Esophagus squamous epithelium (tissue), 5 donors: ENCODE measurements at regions not wholly inside any gene's neighbourhood (a gene's known extent, or its start where the extent isn't known, plus 50 kb on each side); places are given as distances from the start of the nearest gene placed in this dataset.

Source experiments
- DNase-seq: peaks from one replicate; lab custom pipeline; 2025; lab: John Stamatoyannopoulos, UW
- H3K27ac ChIP-seq, 4 donors: fragments of 200-600 bp; sonication (generic); one replicate each; pipeline ENCODE4 v1.5.1; 2016 to 2019; ENCODE audit warnings: mild to moderate bottlenecking in 1 of 4
- H3K27me3 ChIP-seq, 4 donors: fragments of 200-600 bp; sonication (generic); 1 replicate in 3 of 4; 2 replicates in 1 of 4; pipeline versions ENCODE4 v1.5.1 to v1.6.0; 2017 to 2021; ENCODE audit warnings: antibody characterized with exemption in 1 of 4
- H3K36me3 ChIP-seq, 3 donors: fragments of 200-600 bp; sonication (generic); one replicate each; pipeline ENCODE4 v1.5.1; 2016 to 2019
- H3K4me1 ChIP-seq, 3 donors: fragments of 200-600 bp; sonication (generic); one replicate each; pipeline ENCODE4 v1.5.1; 2017 to 2019
- H3K4me3 ChIP-seq, 4 donors: fragments of 200-600 bp; sonication (generic); 1 replicate in 3 of 4; 2 replicates in 1 of 4; pipeline ENCODE4 v1.5.1; 2016 to 2019; ENCODE audit warnings: mild to moderate bottlenecking in 2 of 4, moderate library complexity in 1 of 4
- H3K9me3 ChIP-seq, 3 donors: fragments of 200-600 bp; sonication (generic); one replicate each; pipeline ENCODE4 v1.5.1; 2016 to 2019
- POLR2A ChIP-seq, 4 donors: fragments of 450-650 bp; IDR thresholded peaks; one replicate each; pipeline ENCODE4 v1.6.1; 2017; ENCODE audit warnings: antibody characterized with exemption in 4 of 4, mild to moderate bottlenecking in 4 of 4, moderate library complexity in 3 of 4
- WGBS, 2 donors: methylation state at CpG; one replicate each; pipeline ENCODE4 v1.1.5; 2018; 5-methylcytosine and 5-hydroxymethylcytosine counted together
- intact Hi-C: fragments of 100-400 bp; cut with DNase I; formaldehyde crosslinking; loops from one replicate; pipeline ENCODE4 v1.15.0; 2022
- TF ChIP-seq, protein P1 (sequence below), 6 experiments: fragments of 450-650 bp in 4 of 6; fragments of 200-600 bp in 2 of 6; sonication (generic) in 2 of 6; IDR thresholded peaks; one replicate each; pipeline ENCODE4 v1.5.1; 2016 to 2019; ENCODE audit warnings: antibody characterized with exemption in 6 of 6, mild to moderate bottlenecking in 4 of 6, moderate library complexity in 4 of 6
- donor health status: DM: yes; HTN: yes; CAD: no.

GRCh38 chr5:159555084-159555483, 224.8 kb upstream of the IL12B start:
- Histone ChIP-seq H3K4me1 (peaks cover 0 to 8% (median 0%) of the 10 kb centered on the region in 3 donors), H3K27ac (no peak overlapping the region), H3K9me3 (no peaks in the 10 kb centered on the region), H3K27me3 (peaks cover 0 to 6% (median 0%) of the 10 kb centered on the region in 4 donors), H3K36me3 (no peaks in the 10 kb centered on the region), H3K4me3 (no peak overlapping the region)
- intact Hi-C loops, result no loop called here
- WGBS, 2 donors, result 14 to 32% methylated on average over 1 of the region's 1 CpG
- no peak for TF ChIP-seq POLR2A (IDR thresholded peaks at IDR 0.05)
- TF ChIP-seq, protein P1, sequence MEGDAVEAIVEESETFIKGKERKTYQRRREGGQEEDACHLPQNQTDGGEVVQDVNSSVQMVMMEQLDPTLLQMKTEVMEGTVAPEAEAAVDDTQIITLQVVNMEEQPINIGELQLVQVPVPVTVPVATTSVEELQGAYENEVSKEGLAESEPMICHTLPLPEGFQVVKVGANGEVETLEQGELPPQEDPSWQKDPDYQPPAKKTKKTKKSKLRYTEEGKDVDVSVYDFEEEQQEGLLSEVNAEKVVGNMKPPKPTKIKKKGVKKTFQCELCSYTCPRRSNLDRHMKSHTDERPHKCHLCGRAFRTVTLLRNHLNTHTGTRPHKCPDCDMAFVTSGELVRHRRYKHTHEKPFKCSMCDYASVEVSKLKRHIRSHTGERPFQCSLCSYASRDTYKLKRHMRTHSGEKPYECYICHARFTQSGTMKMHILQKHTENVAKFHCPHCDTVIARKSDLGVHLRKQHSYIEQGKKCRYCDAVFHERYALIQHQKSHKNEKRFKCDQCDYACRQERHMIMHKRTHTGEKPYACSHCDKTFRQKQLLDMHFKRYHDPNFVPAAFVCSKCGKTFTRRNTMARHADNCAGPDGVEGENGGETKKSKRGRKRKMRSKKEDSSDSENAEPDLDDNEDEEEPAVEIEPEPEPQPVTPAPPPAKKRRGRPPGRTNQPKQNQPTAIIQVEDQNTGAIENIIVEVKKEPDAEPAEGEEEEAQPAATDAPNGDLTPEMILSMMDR (IDR thresholded peaks at IDR 0.05), result no peak
- no peak for DNase-seq

DNA sequence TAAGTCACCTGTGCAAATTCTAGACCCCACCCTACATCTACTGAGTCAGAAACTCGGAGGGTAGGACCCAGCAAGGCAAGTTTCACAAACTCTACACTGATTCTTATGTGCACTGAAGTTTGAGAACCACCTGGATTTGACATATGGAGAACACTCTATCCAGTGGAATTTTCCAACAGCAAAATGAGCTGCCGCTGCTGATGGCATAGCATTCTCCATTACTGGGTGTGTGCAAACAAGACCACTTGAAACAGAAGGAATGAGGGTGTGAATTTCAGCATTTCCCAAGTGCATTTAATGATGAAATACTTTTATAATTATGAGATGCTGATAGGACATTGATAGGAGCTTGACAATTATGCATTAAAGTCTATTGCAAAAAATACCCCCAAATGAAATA, 229.1 kb upstream of the IL12B start:
- Histone ChIP-seq H3K4me1 (no peaks in the 10 kb centered on the region), H3K27me3 (peaks cover 0 to 16% (median 0%) of the 10 kb centered on the region in 4 donors), H3K4me3 (no peak overlapping the region), H3K36me3 (no peaks in the 10 kb centered on the region), H3K9me3 (no peaks in the 10 kb centered on the region), H3K27ac (no peak overlapping the region)
- no peak for DNase-seq
- 72 to 74% methylated on average over 2 of the region's 2 CpGs for WGBS, 2 donors
- TF ChIP-seq, protein P1 (IDR thresholded peaks at IDR 0.05), result no peak
- TF ChIP-seq POLR2A (IDR thresholded peaks at IDR 0.05), result no peak
- intact Hi-C loops, result no loop called here

GRCh38 chr5:159560088-159560487, 229.8 kb upstream of the IL12B start:
- WGBS, 2 donors, result 85 to 93% methylated on average over 5 to 7 of the region's 7 CpGs
- Histone ChIP-seq H3K4me3 (no peak overlapping the region), H3K27ac (no peak overlapping the region), H3K27me3 (peaks cover 0 to 16% (median 0%) of the 10 kb centered on the region in 4 donors), H3K36me3 (no peaks in the 10 kb centered on the region), H3K4me1 (no peaks in the 10 kb centered on the region), H3K9me3 (no peaks in the 10 kb centered on the region)
- DNase-seq, result no peak
- intact Hi-C loops, result no loop called here
- TF ChIP-seq POLR2A (IDR thresholded peaks at IDR 0.05), result no peak
- TF ChIP-seq, protein P1 (IDR thresholded peaks at IDR 0.05), result no peak

- Histone ChIP-seq H3K9me3 (no peaks in the 10 kb centered on the region), H3K27ac (no peak overlapping the region), H3K4me3 (no peak overlapping the region), H3K27me3 (peaks cover 0 to 16% (median 0%) of the 10 kb centered on the region in 4 donors), H3K36me3 (no peaks in the 10 kb centered on the region), H3K4me1 (no peaks in the 10 kb centered on the region)
- TF ChIP-seq, protein P1 (IDR thresholded peaks at IDR 0.05), result no peak
- TF ChIP-seq POLR2A (IDR thresholded peaks at IDR 0.05), result no peak
- DNase-seq, result no peak
- 58% methylated on average over 2 of the region's 2 CpGs for WGBS, 2 donors
- intact Hi-C loops, result no loop called here
Observed at GRCh38 chr5:159564031-159564430, 233.7 kb upstream of the IL12B start.

DNA sequence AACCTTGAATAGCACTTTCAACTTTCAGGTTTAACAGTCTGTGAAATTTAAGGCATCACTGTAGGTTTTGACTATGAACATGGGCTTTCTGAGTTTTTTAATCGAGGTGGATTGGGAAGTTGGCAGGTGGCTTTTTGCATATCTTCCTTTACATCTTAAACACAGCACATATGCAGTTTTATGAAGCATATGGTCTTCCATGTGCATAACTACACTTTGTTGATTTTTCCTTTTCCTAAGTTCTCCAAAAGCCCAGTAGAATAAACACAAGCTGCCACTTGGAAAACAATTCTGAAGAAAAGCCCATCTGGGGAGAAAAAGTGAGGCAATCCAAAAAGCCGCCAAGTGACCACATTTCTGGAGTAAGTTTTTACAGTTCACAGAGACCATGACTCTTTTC, 236.5 kb upstream of the IL12B start:
- no peak for TF ChIP-seq POLR2A (IDR thresholded peaks at IDR 0.05)
- TF ChIP-seq, protein P1 (IDR thresholded peaks at IDR 0.05), result no peak
- DNase-seq, result no peak
- intact Hi-C loops, result no loop called here
- H3K4me1 ChIP-seq, result no peaks in the 10 kb centered on the region
- H3K4me3 ChIP-seq, result no peak overlapping the region
- H3K36me3 ChIP-seq, result no peaks in the 10 kb centered on the region
- no peak overlapping the region for H3K27ac ChIP-seq
- H3K9me3 ChIP-seq, result no peaks in the 10 kb centered on the region
- H3K27me3 ChIP-seq, result no peaks in the 10 kb centered on the region
- 66 to 80% methylated on average over 2 of the region's 2 CpGs for WGBS, 2 donors
